Endothelial cell of umbilical vein (primary cell): ENCODE measurements at regions not wholly inside any gene's neighbourhood (a gene's known extent, or its start where the extent isn't known, plus 50 kb on each side); places are given as distances from the start of the nearest gene placed in this dataset.

Source experiments
- BruUV-seq: library from RNA; stranded (reverse); fragments of 400-500 nt; replicated peaks from 2 replicates; lab custom pipeline; 2021; lab: Mats Ljungman, UMichigan
- CTCF ChIA-PET: fragments of 300-600, 350-600 bp; sonication (Branson Sonifier 250); formaldehyde crosslinking; loops from one replicate; lab custom pipeline; 2021; ENCODE audit warnings: antibody characterized with exemption, inconsistent platforms; lab: Charles Lee
- POLR2A ChIA-PET: fragments of 300-600, 350-600 bp; sonication (Branson Sonifier 250); formaldehyde crosslinking; loops from one replicate; lab custom pipeline; 2021; ENCODE audit warnings: antibody characterized with exemption, inconsistent platforms; lab: Charles Lee
- DNase-seq: peaks from one replicate; pipeline ENCODE4 v3.0.0-alpha.2; 2011; ENCODE audit warnings: low read depth, low spot score
- FAIRE-seq: peaks from 2 replicates; lab custom pipeline; 2011; peaks lifted over from hg19 to GRCh38; lab: Jason Lieb, UNC
- H2AFZ ChIP-seq: 2 replicates; pipeline ENCODE4 v1.6.0; 2012; ENCODE audit warnings: low read depth, low read length, control low read depth, inconsistent platforms
- H3K27ac ChIP-seq: 2 replicates; pipeline ENCODE4 v1.5.1; 2011; ENCODE audit warnings: low read depth, mild to moderate bottlenecking, control low read depth, low read length, moderate library complexity; ENCODE audit not compliant: insufficient read depth
- H3K27me3 ChIP-seq, 2 experiments: 2 replicates each; pipeline versions ENCODE4 v1.6.0 to v1.6.1; 2011; ENCODE audit warnings: low read length in 2 of 2, mixed read lengths in 1 of 2; ENCODE audit not compliant: control insufficient read depth in 2 of 2, insufficient read depth in 2 of 2
- H3K36me3 ChIP-seq, 2 experiments: 2 replicates in 1 of 2; 3 replicates in 1 of 2; pipeline ENCODE4 v1.5.1; 2011; ENCODE audit warnings: low read length in 2 of 2, mild to moderate bottlenecking in 1 of 2, moderate library complexity in 1 of 2; ENCODE audit not compliant: control insufficient read depth in 2 of 2, insufficient read depth in 2 of 2; ENCODE audit errors: extremely low read depth in 1 of 2
- H3K4me1 ChIP-seq: 3 replicates; pipeline ENCODE4 v1.5.1; 2011; ENCODE audit warnings: mild to moderate bottlenecking, low read length; ENCODE audit not compliant: control insufficient read depth, insufficient read depth; ENCODE audit errors: extremely low read depth
- H3K4me2 ChIP-seq: 2 replicates; pipeline ENCODE4 v1.6.1; 2011; ENCODE audit warnings: low read length, control low read depth, mixed read lengths; ENCODE audit not compliant: insufficient read depth
- H3K4me3 ChIP-seq, 3 experiments: fragments of 200-600 bp in 1 of 3; sonication (generic), shearing (Covaris generic) in 1 of 3; replicated peaks in 1 of 3; 2 replicates each; pipeline ENCODE4 v1.5.1; 2011 to 2016; ENCODE audit warnings: control low read depth in 3 of 3, low read length in 3 of 3, mild to moderate bottlenecking in 2 of 3, inconsistent platforms in 1 of 3, low read depth in 1 of 3, moderate library complexity in 1 of 3; ENCODE audit not compliant: insufficient read depth in 1 of 3
- H3K79me2 ChIP-seq: 2 replicates; pipeline ENCODE4 v1.6.0; 2012; ENCODE audit warnings: low read length, inconsistent platforms; ENCODE audit not compliant: control insufficient read depth, insufficient read depth
- H3K9ac ChIP-seq: replicated peaks from 2 replicates; pipeline ENCODE3; 2011; ENCODE audit warnings: low read length, control low read depth; ENCODE audit not compliant: insufficient read depth; ENCODE audit errors: extremely low read depth
- H3K9me1 ChIP-seq: replicated peaks from 3 replicates; pipeline ENCODE4 v1.6.0; 2011; ENCODE audit warnings: mild to moderate bottlenecking, low read length; ENCODE audit not compliant: control insufficient read depth, insufficient read depth; ENCODE audit errors: extremely low read depth
- H3K9me3 ChIP-seq: replicated peaks from 2 replicates; pipeline ENCODE4 v1.5.1; 2012; ENCODE audit warnings: low read length, inconsistent platforms; ENCODE audit not compliant: control insufficient read depth, insufficient read depth
- H4K20me1 ChIP-seq: replicated peaks from 2 replicates; pipeline ENCODE3; 2011; ENCODE audit warnings: mild to moderate bottlenecking, low read length; ENCODE audit not compliant: control insufficient read depth, insufficient read depth; ENCODE audit errors: extremely low read depth
- EZH2 ChIP-seq: IDR thresholded peaks from 2 replicates; pipeline ENCODE4 v1.6.1; 2012; ENCODE audit warnings: borderline replicate concordance, low read depth, mild to moderate bottlenecking, moderate library complexity, low read length, inconsistent platforms; ENCODE audit not compliant: severe bottlenecking
- FOS ChIP-seq: IDR thresholded peaks from 2 replicates; pipeline ENCODE4 v1.6.1; 2011; ENCODE audit warnings: mild to moderate bottlenecking, low read length, moderate library complexity, borderline replicate concordance; ENCODE audit not compliant: insufficient read depth
- GATA2 ChIP-seq: IDR thresholded peaks from 2 replicates; pipeline ENCODE4 v1.7.0; 2011; ENCODE audit warnings: low read depth, mild to moderate bottlenecking, moderate library complexity, mixed read lengths, low read length; ENCODE audit not compliant: insufficient read length, insufficient read depth
- JUN ChIP-seq: IDR thresholded peaks from 2 replicates; pipeline ENCODE4 v1.6.1; 2011; ENCODE audit warnings: borderline replicate concordance, low read depth; ENCODE audit not compliant: insufficient read length, insufficient read depth
- MAX ChIP-seq: IDR thresholded peaks from 2 replicates; pipeline ENCODE4 v1.6.1; 2011; ENCODE audit not compliant: insufficient read depth, insufficient read length
- MYC ChIP-seq: IDR thresholded peaks from one replicate; pipeline ENCODE4 v1.6.1; 2011; ENCODE audit warnings: mild to moderate bottlenecking, low read depth, low read length
- POLR2A ChIP-seq: IDR thresholded peaks from 2 replicates; pipeline ENCODE4 v1.6.1; 2012; ENCODE audit warnings: low read depth, mild to moderate bottlenecking, control low read depth, low read length
- POLR2AphosphoS5 ChIP-seq: IDR thresholded peaks from 2 replicates; pipeline ENCODE4 v1.6.1; 2012; ENCODE audit warnings: low read depth, mild to moderate bottlenecking, control low read depth, low read length, moderate library complexity; ENCODE audit not compliant: insufficient read depth
- dilution Hi-C: fragments of 300-500 bp; cut with MboI; formaldehyde crosslinking; loops from one replicate; pipeline ENCODE4 v1.15.0; 2019; ENCODE audit warnings: low sequenced_read_pairs; ENCODE audit not compliant: extremely low pct_ligation_motif_present
- intact Hi-C: fragments of 100-400 bp; cut with micrococcal nuclease; formaldehyde crosslinking; loops from one replicate; pipeline ENCODE4 v1.10.0; 2022
- TF ChIP-seq, protein P1 (sequence below), 2 donors: IDR thresholded peaks; 1 replicate in 1 of 2; 2 replicates in 1 of 2; pipeline ENCODE4 v1.5.1; 2011; ENCODE audit warnings: low read length in 2 of 2, mild to moderate bottlenecking in 2 of 2, moderate library complexity in 2 of 2, control low read depth in 1 of 2, inconsistent platforms in 1 of 2, low read depth in 1 of 2; ENCODE audit not compliant: insufficient read depth in 1 of 2; ENCODE audit errors: extremely low read depth in 1 of 2

- Histone ChIP-seq H3K4me3 (no peak overlapping the region), H3K9me1 (no peaks in the 10 kb centered on the region), H2AFZ (no peak overlapping the region), H3K9me3 (no peaks in the 10 kb centered on the region), H3K36me3 (no peaks in the 10 kb centered on the region), H4K20me1 (no peaks in the 10 kb centered on the region), H3K79me2 (no peaks in the 10 kb centered on the region), H3K9ac (no peak overlapping the region), H3K27ac (no peak overlapping the region), H3K4me1 (no peaks in the 10 kb centered on the region), H3K4me2 (no peak overlapping the region), H3K27me3 (no peaks in the 10 kb centered on the region)
- ChIA-PET POLR2A (no interaction called here), CTCF (no interaction called here)
- FAIRE-seq, result no peak
- no peak for DNase-seq
- TF ChIP-seq EZH2 (no peak), POLR2A (no peak), MAX (no peak), GATA2 (no peak), MYC (no peak), JUN (no peak), FOS (no peak), POLR2AphosphoS5 (no peak)
- TF ChIP-seq, protein P1, sequence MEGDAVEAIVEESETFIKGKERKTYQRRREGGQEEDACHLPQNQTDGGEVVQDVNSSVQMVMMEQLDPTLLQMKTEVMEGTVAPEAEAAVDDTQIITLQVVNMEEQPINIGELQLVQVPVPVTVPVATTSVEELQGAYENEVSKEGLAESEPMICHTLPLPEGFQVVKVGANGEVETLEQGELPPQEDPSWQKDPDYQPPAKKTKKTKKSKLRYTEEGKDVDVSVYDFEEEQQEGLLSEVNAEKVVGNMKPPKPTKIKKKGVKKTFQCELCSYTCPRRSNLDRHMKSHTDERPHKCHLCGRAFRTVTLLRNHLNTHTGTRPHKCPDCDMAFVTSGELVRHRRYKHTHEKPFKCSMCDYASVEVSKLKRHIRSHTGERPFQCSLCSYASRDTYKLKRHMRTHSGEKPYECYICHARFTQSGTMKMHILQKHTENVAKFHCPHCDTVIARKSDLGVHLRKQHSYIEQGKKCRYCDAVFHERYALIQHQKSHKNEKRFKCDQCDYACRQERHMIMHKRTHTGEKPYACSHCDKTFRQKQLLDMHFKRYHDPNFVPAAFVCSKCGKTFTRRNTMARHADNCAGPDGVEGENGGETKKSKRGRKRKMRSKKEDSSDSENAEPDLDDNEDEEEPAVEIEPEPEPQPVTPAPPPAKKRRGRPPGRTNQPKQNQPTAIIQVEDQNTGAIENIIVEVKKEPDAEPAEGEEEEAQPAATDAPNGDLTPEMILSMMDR (IDR thresholded peaks at IDR 0.05; ENCODE audit: extremely low read depth in 1 of 2, insufficient read depth in 1 of 2, low read depth in 1 of 2, low read length in 2 of 2), result no peak
- intact Hi-C loops, result no loop called here
- no TSS peak for BruUV-seq
- dilution Hi-C loops, result no loop called here
Observed at GRCh38 chr2:180352620-180353019, 345.5 kb upstream of the CWC22 start.
